HUES64 (cell line): ENCODE measurements at regions not wholly inside any gene's neighbourhood (a gene's known extent, or its start where the extent isn't known, plus 50 kb on each side); places are given as distances from the start of the nearest gene placed in this dataset.

Experiments used
- H3K27ac ChIP-seq: 2 replicates; pipeline ENCODE4 v1.7.0; 2013; ENCODE audit warnings: low read depth, low read length, inconsistent platforms
- H3K27me3 ChIP-seq: 2 replicates; pipeline ENCODE4 v1.6.1; 2013; ENCODE audit warnings: mild to moderate bottlenecking, low read length; ENCODE audit not compliant: insufficient read depth
- H3K36me3 ChIP-seq: 2 replicates; pipeline ENCODE4 v1.6.1; 2013; ENCODE audit warnings: mild to moderate bottlenecking, low read length; ENCODE audit not compliant: insufficient read depth
- H3K4me1 ChIP-seq: 2 replicates; pipeline ENCODE4 v1.6.1; 2013; ENCODE audit warnings: mild to moderate bottlenecking, low read length, moderate library complexity; ENCODE audit not compliant: insufficient read depth
- H3K4me3 ChIP-seq: 2 replicates; pipeline ENCODE4 v1.5.1; 2013; ENCODE audit warnings: mild to moderate bottlenecking, low read length, moderate library complexity
- H3K9ac ChIP-seq: 2 replicates; pipeline ENCODE4 v1.6.1; 2013; ENCODE audit warnings: mild to moderate bottlenecking, low read depth, low read length
- H3K9me3 ChIP-seq: 2 replicates; pipeline ENCODE4 v1.6.1; 2013; ENCODE audit warnings: low read depth, low read length; ENCODE audit not compliant: insufficient read depth
- WGBS: fragments of 150-250, 120-280 bp; methylation state at CpG from one replicate; pipeline ENCODE4 v1.1.7; 2013; ENCODE audit warnings: missing lambda C conversion rate; 5-methylcytosine and 5-hydroxymethylcytosine counted together

DNA sequence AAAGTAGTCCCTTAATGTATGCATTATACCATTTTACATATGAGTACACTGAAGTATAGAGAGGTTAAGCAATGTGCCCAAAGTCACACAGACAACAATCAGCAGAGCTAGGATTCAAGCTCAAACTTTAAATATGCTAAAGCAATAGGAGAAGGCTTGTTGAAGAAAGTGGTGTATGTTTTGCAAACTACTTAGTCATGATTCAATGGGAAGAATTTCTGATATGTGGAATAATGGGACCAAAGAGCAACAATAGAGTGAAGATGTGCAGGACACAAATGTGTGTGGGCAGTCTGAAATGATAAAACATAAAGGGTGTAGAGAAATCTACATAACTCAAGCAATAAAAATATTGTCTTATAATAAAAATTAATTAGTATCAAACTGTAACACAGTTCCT, 109.0 kb upstream of the ARSJ start:
- no peaks in the 10 kb centered on the region for H3K36me3 ChIP-seq
- no peak overlapping the region for H3K4me3 ChIP-seq
- H3K27me3 ChIP-seq, result no peaks in the 10 kb centered on the region
- no peak overlapping the region; the same call in 1 of the 2 replicates for H3K27ac ChIP-seq
- 0 out of 2 replicates have a peak, but pooled peaks cover 4% of the 10 kb centered on the region for H3K4me1 ChIP-seq
- H3K9me3 ChIP-seq, result 0 out of 2 replicates have a peak, but pooled peaks cover 3% of the 10 kb centered on the region
- no peak overlapping the region for H3K9ac ChIP-seq

DNA sequence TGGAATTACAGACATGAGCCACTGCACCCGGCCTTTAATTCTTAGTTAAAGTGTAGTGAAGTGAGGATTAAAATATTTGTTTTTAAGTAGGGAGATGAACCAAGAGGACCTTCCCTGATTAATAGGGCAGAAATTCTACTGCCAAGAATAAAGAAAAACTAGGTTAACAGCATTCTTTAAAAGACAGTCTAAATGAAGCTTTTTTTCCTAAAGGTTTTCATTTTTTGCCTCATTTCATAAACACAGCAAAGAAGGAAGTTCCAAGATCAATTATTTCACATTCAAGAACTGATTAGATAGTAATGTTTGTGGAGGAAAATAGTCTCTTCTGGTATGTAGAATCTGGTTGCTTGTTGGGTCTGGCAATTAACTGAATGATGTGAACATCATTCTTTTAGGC, 112.1 kb upstream of the ARSJ start:
- Histone ChIP-seq H3K9me3 (0 out of 2 replicates have a peak, but pooled peaks cover 3% of the 10 kb centered on the region), H3K27me3 (no peaks in the 10 kb centered on the region), H3K36me3 (no peaks in the 10 kb centered on the region), H3K4me1 (0 out of 2 replicates have a peak, but pooled peaks cover 4% of the 10 kb centered on the region), H3K27ac (no peak overlapping the region), H3K4me3 (no peak overlapping the region), H3K9ac (no peak overlapping the region)
- WGBS, result 93% methylated on average over 1 of the region's 1 CpG

DNA sequence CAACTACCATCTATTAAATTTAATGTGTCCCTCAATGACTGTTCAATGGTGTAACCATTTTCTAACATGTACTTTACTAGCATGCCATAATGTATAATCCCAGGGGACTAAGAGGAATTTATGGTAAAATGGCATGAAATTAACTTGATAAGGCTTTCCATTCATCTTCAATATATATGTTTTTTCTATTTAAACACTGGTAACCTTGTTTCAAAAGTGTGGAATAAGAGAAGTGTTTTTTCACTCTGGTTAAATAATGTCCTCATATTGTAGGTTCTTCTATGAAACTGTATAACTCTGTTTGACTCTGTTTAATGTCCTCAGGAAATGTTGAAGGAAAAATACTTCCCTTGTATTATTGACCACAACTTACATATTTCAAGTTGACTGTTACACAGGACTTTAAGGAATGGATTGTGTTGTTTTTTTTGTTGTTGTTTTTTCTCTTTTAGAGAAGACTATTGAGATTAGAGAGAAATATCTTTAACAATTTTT, 113.8 kb upstream of the ARSJ start:
- H3K36me3 ChIP-seq, result no peaks in the 10 kb centered on the region
- 0 out of 2 replicates have a peak, but pooled peaks cover 4% of the 10 kb centered on the region for H3K4me1 ChIP-seq
- no peaks in the 10 kb centered on the region for H3K27me3 ChIP-seq
- no peak overlapping the region for H3K4me3 ChIP-seq
- H3K9me3 ChIP-seq, result 0 out of 2 replicates have a peak, but pooled peaks cover 3% of the 10 kb centered on the region
- no peak overlapping the region for H3K9ac ChIP-seq
- H3K27ac ChIP-seq, result no peak overlapping the region

DNA sequence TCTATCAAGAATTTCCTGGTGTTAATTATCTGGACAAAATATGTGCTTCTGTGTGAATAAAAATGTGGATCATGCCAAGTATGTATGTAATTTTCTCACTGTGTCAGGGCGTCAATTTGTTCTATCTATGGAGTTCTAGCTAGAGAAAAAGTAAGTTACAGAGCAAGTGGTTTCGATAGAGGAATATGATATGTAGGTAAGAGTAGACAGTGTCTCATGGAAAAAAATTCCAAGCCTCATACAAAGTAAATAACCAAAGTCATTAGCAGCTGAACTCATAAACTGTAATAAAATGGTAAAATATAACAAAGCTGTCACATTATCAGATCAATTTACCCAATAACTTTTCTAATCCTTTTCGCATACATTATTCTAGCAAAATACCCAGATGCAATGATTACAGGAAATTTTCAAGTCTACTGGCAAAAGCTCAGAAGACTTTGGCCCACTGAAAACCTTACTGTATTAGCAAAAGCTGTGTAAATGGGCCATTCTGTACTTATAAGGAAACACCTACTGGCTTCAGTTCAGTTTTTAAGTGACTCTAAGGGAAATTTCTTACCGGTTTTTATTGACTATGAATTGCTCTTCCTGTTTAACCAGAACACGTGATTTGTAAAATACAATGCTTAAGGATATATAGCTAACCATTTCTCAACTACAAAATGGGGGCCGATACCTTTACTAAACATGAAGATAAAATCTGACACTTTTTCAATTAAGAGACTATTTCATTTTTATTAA, 121.0 kb upstream of the ARSJ start:
- H3K4me1 ChIP-seq, result no peaks in the 10 kb centered on the region
- no peaks in the 10 kb centered on the region for H3K36me3 ChIP-seq
- H3K9ac ChIP-seq, result no peak overlapping the region
- H3K9me3 ChIP-seq, result no peaks in the 10 kb centered on the region
- H3K27ac ChIP-seq, result no peak overlapping the region
- WGBS, result 98% methylated on average over 5 of the region's 6 CpGs
- no peaks in the 10 kb centered on the region for H3K27me3 ChIP-seq
- H3K4me3 ChIP-seq, result no peak overlapping the region

DNA sequence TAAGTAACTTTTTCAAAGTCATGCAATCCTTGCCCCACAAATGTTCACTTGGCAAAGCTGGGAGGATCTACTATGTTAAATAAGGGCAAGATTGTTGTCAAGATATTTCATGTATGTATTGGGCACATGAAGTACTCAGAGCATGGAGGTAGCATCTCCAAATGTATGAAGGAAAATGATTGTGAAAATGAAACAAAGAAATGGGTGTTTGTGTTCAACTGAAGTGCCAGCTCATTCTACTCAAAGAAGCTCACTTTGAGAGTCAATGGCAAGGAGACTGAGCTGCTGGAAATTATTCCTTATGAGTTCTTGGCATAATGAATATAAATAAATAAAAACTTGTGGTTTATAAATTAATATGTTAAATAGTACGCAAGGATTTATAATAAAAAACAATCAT, 124.5 kb upstream of the ARSJ start:
- no peaks in the 10 kb centered on the region for H3K36me3 ChIP-seq
- H3K4me3 ChIP-seq, result no peak overlapping the region
- H3K27me3 ChIP-seq, result no peaks in the 10 kb centered on the region
- H3K4me1 ChIP-seq, result no peaks in the 10 kb centered on the region
- H3K9ac ChIP-seq, result no peak overlapping the region
- no peak overlapping the region for H3K27ac ChIP-seq
- H3K9me3 ChIP-seq, result no peaks in the 10 kb centered on the region
- WGBS, result no CpG with 5 or more reads among the region's 1 CpG

DNA sequence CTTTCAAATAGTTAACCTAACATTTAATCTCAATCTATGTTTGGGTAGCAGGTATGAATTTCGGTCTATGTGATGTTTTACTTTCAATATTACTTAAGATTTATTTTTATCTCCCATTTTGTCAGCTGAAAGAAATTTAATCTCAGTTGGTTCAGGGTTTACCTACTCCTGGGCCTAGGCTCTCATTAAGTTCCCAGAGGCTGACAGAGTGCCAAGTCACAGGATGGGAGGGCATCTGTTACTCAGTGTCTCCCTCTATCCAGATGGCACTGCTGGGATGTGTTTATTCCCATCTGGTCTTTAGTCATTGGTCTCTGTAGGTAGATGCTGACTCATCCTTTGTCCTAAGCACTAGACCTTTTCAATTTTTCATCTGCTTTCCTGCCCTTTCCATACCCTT, 129.4 kb upstream of the ARSJ start:
- Histone ChIP-seq H3K4me1 (no peaks in the 10 kb centered on the region), H3K4me3 (no peak overlapping the region), H3K27ac (no peak overlapping the region), H3K36me3 (no peaks in the 10 kb centered on the region), H3K9ac (no peak overlapping the region), H3K9me3 (no peaks in the 10 kb centered on the region), H3K27me3 (no peaks in the 10 kb centered on the region)
- no CpG with 5 or more reads among the region's 1 CpG for WGBS

DNA sequence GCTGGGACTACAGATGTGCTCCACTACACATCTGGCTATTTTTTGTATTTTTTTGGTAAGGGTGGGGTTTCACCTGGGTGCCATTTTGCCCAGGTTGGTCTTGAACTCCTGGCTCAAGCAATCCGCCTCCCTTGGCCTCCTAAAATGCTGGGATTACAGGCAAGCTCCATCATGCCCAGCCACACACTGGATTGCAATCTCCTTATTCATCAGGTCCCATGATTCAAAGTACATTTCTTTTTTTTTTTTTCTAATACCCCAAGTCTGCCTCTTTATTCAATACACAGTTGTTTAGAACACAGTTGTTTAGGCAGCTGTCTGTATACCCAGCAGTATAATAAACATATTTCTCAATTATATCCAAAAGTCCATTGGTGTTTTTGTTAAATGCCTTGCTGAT, 130.3 kb upstream of the ARSJ start:
- Histone ChIP-seq H3K9ac (no peak overlapping the region), H3K9me3 (no peaks in the 10 kb centered on the region), H3K36me3 (no peaks in the 10 kb centered on the region), H3K27me3 (no peaks in the 10 kb centered on the region), H3K4me3 (no peak overlapping the region), H3K4me1 (no peaks in the 10 kb centered on the region), H3K27ac (no peak overlapping the region)
- 96% methylated on average over 1 of the region's 1 CpG for WGBS

DNA sequence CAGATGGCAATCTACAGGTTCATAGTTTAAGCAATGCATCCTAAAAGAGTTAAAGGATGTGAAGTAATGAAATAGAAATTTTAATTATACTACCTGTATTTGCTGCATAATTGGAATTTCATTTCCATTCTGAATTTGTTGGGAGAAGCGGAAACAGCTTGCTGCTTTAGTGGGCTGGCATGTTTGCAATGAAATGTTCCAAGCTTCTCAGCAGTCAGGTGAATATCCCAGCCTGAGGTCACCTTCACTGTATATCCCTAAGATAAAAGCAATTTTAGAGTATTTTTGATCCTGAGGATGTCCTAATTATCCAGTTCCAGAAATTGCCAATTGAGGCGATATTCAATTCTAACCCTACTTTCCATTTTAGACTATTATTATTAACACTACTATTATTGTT, 136.1 kb upstream of the ARSJ start:
- H3K4me3 ChIP-seq, result no peak overlapping the region
- no peaks in the 10 kb centered on the region for H3K27me3 ChIP-seq
- H3K4me1 ChIP-seq, result no peaks in the 10 kb centered on the region
- no peaks in the 10 kb centered on the region for H3K9me3 ChIP-seq
- H3K36me3 ChIP-seq, result no peaks in the 10 kb centered on the region
- 57% methylated on average over 1 of the region's 2 CpGs for WGBS
- H3K9ac ChIP-seq, result no peak overlapping the region
- H3K27ac ChIP-seq, result no peak overlapping the region

DNA sequence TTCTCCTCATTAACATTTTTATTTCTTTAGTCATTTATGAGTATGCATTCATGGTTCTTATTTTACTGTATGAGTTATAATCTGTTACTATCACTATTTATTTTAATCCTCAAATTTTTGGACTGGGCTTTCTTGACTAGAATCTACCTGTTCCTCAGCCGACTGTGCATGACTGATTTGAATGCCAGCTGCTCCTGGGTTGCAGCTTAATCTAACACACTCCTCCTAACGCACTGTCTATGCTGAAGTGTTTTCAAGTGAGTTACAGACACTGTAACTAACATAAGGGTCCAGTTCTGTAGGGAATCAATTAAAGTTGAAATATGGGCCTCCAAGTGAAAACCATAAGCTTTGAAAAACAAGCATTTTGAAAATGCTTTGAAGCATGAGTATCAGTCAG, 137.4 kb upstream of the ARSJ start:
- Histone ChIP-seq H3K27ac (no peak overlapping the region), H3K27me3 (no peaks in the 10 kb centered on the region), H3K4me1 (no peaks in the 10 kb centered on the region), H3K9me3 (no peaks in the 10 kb centered on the region), H3K4me3 (no peak overlapping the region), H3K36me3 (no peaks in the 10 kb centered on the region), H3K9ac (no peak overlapping the region)
- 97% methylated on average over 2 of the region's 2 CpGs for WGBS

DNA sequence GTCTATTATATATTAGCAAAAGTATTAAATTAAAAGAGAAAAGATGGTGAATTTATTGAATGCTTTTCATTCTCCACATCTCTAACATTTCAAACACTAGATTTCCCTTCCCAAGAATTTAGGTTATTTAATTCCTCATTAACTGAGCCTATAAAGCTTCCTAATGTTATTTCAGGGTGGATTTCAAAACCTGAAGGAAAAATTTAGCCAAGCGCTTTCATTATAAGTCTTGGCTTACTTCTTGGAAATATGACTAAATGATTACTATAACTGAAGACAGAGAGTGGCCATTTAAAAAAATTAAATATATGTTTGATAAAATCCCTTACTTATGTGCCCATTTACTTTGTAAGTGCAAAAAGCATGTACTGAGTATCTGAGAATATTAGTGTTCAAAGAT, 141.8 kb upstream of the ARSJ start:
- no peak overlapping the region for H3K4me3 ChIP-seq
- H3K27me3 ChIP-seq, result no peaks in the 10 kb centered on the region
- H3K9ac ChIP-seq, result no peak overlapping the region
- H3K36me3 ChIP-seq, result no peaks in the 10 kb centered on the region
- H3K4me1 ChIP-seq, result no peaks in the 10 kb centered on the region
- no CpG with 5 or more reads among the region's 1 CpG for WGBS
- H3K27ac ChIP-seq, result no peak overlapping the region
- H3K9me3 ChIP-seq, result peaks cover 8% of the 10 kb centered on the region; the same call in 1 of the 2 replicates

DNA sequence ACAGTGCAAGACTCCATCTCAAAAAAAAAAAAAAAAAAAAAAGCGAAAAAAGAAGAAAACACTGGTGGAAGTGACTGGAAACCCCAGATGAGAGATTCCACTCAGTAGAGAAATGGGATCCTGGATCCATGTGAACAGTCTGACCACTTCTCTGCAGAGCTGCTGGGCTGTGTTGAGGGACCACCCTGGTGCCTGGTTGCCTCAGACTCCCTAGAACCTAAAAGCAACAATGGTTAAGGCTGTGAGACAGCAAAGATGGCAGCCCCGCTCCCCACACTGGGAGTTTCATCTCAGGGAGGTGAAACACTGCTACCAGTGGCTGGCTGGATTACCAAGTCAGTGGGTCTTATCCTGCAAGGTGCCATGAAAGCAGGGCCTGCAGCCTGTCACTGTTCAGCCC, 152.8 kb upstream of the ARSJ start:
- peaks cover 5% of the 10 kb centered on the region; the same call in 1 of the 2 replicates for H3K4me1 ChIP-seq
- H3K9me3 ChIP-seq, result no peaks in the 10 kb centered on the region
- no peak overlapping the region for H3K4me3 ChIP-seq
- no peak overlapping the region for H3K9ac ChIP-seq
- H3K27me3 ChIP-seq, result no peaks in the 10 kb centered on the region
- WGBS, result 94% methylated on average over 2 of the region's 2 CpGs
- no peak overlapping the region for H3K27ac ChIP-seq
- no peaks in the 10 kb centered on the region for H3K36me3 ChIP-seq
